ENCODE measurements at regions not wholly inside any gene's neighbourhood (a gene's known extent, or its start where the extent isn't known, plus 50 kb on each side); places are given as distances from the start of the nearest gene placed in this dataset.
"Not testable (repeated sequence)": the region's sequence is repeated elsewhere in the genome, so short reads cannot be mapped to it uniquely, and the experiment has no call there.

GRCh38 chr9:93879662-93880407 is 75.3 kb downstream of the BARX1 start:
- not testable (repeated sequence) for DNase-seq (ENCODE audit: low read depth in 1 of 2, low spot score in 1 of 2)

- no peak for DNase-seq (ENCODE audit: low read depth in 1 of 2, low spot score in 1 of 2)
Observed at GRCh38 chr9:93875330-93875729, 79.8 kb downstream of the BARX1 start.

GRCh38 chr9:93874242-93874641 is 80.9 kb downstream of the BARX1 start:
- no peak for DNase-seq (ENCODE audit: low read depth in 1 of 2, low spot score in 1 of 2)

- no peak for DNase-seq (ENCODE audit: low read depth in 1 of 2, low spot score in 1 of 2)
Observed at GRCh38 chr9:93871286-93871685, 83.9 kb downstream of the BARX1 start.

GRCh38 chr9:93869863-93870262 is 85.3 kb downstream of the BARX1 start:
- DNase-seq (ENCODE audit: low read depth in 1 of 2, low spot score in 1 of 2): no peak

GRCh38 chr9:93869088-93869487 is 86.1 kb downstream of the BARX1 start:
- DNase-seq (ENCODE audit: low read depth in 1 of 2, low spot score in 1 of 2): no peak

- DNase-seq (ENCODE audit: low read depth in 1 of 2, low spot score in 1 of 2): no peak
Observed at GRCh38 chr9:93865716-93866115, 89.4 kb downstream of the BARX1 start.

- DNase-seq (ENCODE audit: low read depth in 1 of 2, low spot score in 1 of 2): no peak
Observed at GRCh38 chr9:93865245-93865644, 89.9 kb downstream of the BARX1 start.

GRCh38 chr9:93864840-93865239 is 90.3 kb downstream of the BARX1 start:
- DNase-seq (ENCODE audit: low read depth in 1 of 2, low spot score in 1 of 2): no peak

- no peak for DNase-seq (ENCODE audit: low read depth in 1 of 2, low spot score in 1 of 2)
Observed at GRCh38 chr9:93864032-93864431, 91.1 kb downstream of the BARX1 start.

- no peak for DNase-seq (ENCODE audit: low read depth in 1 of 2, low spot score in 1 of 2)
Observed at GRCh38 chr9:93862877-93863545, 92.1 kb downstream of the BARX1 start.

- no peak for DNase-seq (ENCODE audit: low read depth in 1 of 2, low spot score in 1 of 2)
Observed at GRCh38 chr9:93861736-93862358, 93.3 kb downstream of the BARX1 start.

- no peak for DNase-seq (ENCODE audit: low read depth in 1 of 2, low spot score in 1 of 2)
Observed at GRCh38 chr9:93860694-93861658, 94.2 kb downstream of the BARX1 start.

GRCh38 chr9:93859431-93860215 is 95.5 kb downstream of the BARX1 start:
- DNase-seq (ENCODE audit: low read depth in 1 of 2, low spot score in 1 of 2): no peak

GRCh38 chr9:93857528-93857927 is 97.6 kb downstream of the BARX1 start:
- no peak for DNase-seq (ENCODE audit: low read depth in 1 of 2, low spot score in 1 of 2)

- DNase-seq (ENCODE audit: low read depth in 1 of 2, low spot score in 1 of 2): no peak
Observed at GRCh38 chr9:93852728-93853127, 102.4 kb downstream of the BARX1 start.

- DNase-seq (ENCODE audit: low read depth in 1 of 2, low spot score in 1 of 2): no peak
Observed at GRCh38 chr9:93846349-93846748, 108.8 kb downstream of the BARX1 start.

GRCh38 chr9:93843396-93843795 is 111.8 kb downstream of the BARX1 start:
- DNase-seq (ENCODE audit: low read depth in 1 of 2, low spot score in 1 of 2): no peak

- DNase-seq (ENCODE audit: low read depth in 1 of 2, low spot score in 1 of 2): no peak
Observed at GRCh38 chr9:93830606-93831005, 124.5 kb downstream of the BARX1 start.

GRCh38 chr9:93830012-93830596 is 125.1 kb downstream of the BARX1 start:
- no peak for DNase-seq (ENCODE audit: low read depth in 1 of 2, low spot score in 1 of 2)
